ENCODE measurements at regions not wholly inside any gene's neighbourhood (a gene's known extent, or its start where the extent isn't known, plus 50 kb on each side); places are given as distances from the start of the nearest gene placed in this dataset.

- DNase-seq = no peak
These were observed 53.9 kb upstream of the GALNTL6 start for GRCh38 chr4:171759274-171759673.

- DNase-seq = no peak
These were observed 61.7 kb upstream of the GALNTL6 start for GRCh38 chr4:171751538-171751937.

- no peak for DNase-seq
These were observed 66.8 kb upstream of the GALNTL6 start for GRCh38 chr4:171746418-171746817.

DNA sequence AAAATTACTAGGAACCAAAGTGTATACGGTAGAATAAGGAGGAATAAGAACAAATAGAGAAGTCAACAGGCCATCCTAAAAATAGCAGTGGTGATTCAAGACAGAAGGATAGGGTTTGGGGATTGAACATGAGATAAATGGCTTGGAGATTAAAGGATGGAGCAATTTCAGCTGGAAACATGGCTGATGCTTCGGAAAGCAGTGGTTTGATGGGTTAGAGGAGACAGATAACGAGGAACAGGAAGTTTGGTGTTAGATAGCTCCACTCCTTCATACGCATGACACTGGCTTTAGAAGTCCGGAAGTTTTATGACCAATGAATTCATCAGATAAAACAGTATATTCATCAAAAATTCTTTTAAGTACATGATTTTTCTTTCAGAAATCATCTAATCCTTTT, 70.8 kb upstream of the GALNTL6 start:
- DNase-seq = no peak

- DNase-seq = no peak
These were observed 86.0 kb upstream of the GALNTL6 start for GRCh38 chr4:171727185-171727584.

GRCh38 chr4:171721937-171722336, 91.3 kb upstream of the GALNTL6 start:
- DNase-seq = no peak

DNA sequence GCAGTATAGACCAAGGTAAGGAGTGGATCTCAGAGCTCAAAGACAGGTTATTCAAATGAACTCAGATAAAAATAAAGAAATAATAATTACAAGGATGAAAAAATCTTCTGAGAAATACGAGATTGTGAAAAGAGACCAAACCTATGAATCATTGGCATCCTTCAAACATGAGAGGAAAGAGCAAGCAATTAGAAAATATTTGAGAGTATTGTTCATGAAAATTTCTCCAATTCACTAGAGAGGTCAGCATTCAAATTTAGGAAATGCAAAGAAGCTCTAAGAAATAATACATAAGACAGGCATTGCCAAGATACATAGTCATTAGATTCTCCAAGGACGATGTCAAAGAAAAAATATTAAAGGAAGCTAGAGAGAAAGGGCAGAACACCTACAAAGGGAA, 93.5 kb upstream of the GALNTL6 start:
- DNase-seq = no peak

GRCh38 chr4:171718665-171719064, 94.5 kb upstream of the GALNTL6 start:
- no peak for DNase-seq

DNA sequence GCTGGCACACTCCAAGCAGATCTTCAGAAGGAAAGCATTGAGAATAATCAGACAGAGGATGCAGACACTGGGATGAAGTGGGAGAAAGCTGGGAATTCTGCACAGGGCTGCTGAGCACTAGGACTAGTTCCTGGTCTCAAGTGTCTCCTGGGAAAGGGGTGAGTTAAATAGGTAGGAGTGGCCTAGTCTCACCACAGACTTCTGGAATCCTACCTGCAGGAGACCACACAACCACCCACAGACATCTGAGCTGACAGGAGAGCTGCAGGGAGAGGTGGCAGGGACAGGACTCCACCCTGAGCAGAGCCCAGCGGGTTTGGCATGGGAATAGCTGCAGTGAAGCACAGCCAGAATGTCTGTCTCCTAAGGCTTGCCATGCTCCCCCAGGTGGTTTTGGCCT, 95.1 kb upstream of the GALNTL6 start:
- DNase-seq = no peak

- DNase-seq = no peak
These were observed 95.9 kb upstream of the GALNTL6 start for GRCh38 chr4:171717231-171717741.

GRCh38 chr4:171715973-171716372, 97.2 kb upstream of the GALNTL6 start:
- DNase-seq = no peak

DNA sequence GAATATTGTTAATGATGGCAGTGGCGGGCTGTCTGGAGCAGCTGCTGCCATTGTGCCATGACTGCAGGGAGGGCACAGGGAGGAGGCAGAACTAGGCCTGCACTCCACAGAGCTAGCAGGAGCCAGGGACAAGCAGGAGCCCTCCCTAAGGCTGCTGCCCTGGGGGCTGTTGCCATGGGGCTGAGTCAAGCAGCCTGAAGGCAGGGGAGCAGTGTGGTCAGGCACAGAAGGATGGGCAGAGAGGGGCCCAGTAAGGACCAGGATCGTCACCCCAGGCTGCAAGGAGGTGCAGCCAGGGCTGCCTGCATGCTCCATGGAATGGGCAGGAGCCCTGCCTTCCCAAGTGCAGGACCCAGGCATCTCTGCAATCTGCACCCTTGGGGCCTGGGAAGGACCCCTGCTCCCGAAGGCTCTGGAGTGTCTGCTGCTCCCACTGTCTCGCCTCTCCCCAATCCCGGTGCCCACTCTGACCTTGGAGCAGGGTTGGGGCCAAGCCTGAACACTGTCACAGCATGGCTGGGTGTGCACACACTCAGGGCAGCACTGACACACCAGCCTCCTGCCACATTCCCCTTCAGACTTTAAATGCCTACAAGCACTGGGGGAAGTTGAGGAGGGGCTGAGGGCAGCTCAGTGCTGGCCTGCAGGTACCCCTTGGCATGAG, 98.3 kb upstream of the GALNTL6 start:
- DNase-seq = no peak

DNA sequence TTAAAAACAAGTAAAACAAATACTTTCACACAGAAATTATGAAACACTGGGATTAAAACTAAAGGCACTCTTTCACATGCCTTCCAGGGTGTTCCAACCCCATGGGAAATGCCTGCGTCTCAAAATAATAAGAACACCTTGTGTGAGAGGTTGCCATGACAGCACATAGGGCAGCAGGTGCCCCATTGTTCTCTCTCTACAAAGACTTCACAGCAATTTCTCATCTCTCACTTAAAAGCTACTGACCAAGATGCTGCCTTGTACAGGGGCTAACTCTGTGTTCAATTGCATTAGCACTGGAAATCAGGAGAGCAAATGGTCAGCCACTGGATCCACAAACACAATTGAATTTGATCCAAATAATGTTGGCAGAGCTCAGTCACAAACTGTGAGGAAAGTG, 102.5 kb upstream of the GALNTL6 start:
- no peak for DNase-seq

GRCh38 chr4:171676555-171677215, 136.5 kb upstream of the GALNTL6 start:
- DNase-seq = no peak

GRCh38 chr4:171674781-171675180, 138.4 kb upstream of the GALNTL6 start:
- DNase-seq = no peak

DNA sequence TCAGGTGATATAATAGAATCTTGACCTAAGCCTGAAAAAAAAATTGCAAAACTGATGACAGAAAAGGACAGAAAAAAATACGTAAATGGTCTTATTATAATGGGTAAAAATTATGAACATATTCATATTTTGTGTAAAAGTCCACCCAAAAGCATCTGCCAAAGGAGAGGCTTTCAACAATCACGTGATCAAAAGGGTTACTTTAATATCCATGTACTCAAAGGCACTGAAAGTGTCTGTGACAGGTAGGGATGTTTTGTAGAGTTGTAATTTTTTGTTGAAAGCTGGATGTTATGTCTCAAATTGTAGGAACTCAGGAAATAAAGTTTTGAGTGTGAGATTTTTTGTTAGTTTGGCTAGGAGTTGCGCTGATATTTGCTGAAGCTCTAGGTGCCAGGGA, 144.8 kb upstream of the GALNTL6 start:
- no peak for DNase-seq

GRCh38 chr4:171667906-171668305, 145.3 kb upstream of the GALNTL6 start:
- no peak for DNase-seq

DNA sequence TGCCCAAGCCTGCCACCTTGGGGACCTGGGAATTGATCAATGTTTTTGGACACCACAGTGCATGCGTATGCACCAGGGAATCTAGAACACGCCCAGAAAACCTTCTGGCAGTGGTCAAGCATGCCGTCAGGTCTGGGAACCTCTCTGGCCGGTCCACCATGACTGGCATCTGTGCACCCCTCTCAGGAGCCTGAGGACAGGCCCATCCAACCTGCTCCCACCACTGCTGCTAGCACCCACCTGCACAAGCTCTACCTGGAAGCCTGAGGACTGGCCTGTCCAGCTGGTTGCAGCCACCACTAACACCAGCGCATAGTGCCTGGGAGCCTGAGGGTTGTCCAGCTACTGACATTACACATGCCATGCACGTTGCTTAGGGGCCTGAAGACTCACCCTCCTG, 162.1 kb upstream of the GALNTL6 start:
- no peak for DNase-seq

- no peak for DNase-seq
These were observed 162.7 kb upstream of the GALNTL6 start for GRCh38 chr4:171650543-171650942.

GRCh38 chr4:171648926-171649325, 164.3 kb upstream of the GALNTL6 start:
- DNase-seq = no peak

DNA sequence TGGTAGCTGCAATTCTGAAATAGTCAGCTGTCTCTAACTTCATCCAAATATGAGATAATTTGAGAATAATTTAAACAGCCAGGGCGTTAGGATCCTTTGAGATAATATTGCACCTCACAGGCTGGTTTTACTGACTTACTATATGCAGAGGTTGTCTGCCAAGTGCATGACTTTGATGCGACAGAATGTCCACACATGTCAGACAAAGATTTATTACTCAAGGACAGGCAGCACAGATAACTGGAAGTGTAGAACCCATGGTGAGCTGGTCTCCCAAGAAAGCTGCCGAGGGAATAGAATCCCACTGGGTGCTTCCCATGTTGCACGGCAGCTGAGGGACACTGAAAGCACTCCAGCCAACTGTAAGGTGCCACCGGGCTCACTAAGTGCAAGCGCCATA, 166.2 kb upstream of the GALNTL6 start:
- no peak for DNase-seq

DNA sequence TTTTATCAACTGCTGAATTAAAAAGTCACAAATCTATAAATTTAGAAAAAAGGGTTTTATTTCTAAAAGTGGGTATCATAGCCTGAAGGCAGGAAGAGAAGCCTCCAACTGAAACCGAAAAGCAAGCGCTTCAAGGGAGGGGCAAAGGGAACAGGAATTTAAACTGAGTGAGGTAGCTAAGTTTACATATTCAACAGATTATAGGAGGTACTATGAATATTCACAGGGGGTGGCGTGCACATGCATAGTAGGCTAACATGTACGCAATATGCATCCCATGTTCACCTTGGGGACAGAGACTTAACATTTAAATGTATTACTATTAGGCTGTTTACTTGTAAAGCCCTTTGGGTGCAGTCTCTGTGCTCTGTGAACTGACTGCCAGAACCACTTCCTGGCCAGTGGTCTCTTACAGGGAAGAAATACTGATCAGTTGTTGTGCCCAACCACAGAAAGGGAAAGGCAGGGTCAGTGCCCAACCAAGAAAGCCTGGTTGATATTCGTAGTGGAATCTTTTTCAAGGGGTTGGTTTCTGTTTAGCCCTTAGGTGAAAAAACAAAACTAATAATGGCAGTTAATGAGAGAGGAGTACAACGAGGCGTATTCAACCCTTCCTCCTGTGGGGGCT, 168.7 kb upstream of the GALNTL6 start:
- no peak for DNase-seq

DNA sequence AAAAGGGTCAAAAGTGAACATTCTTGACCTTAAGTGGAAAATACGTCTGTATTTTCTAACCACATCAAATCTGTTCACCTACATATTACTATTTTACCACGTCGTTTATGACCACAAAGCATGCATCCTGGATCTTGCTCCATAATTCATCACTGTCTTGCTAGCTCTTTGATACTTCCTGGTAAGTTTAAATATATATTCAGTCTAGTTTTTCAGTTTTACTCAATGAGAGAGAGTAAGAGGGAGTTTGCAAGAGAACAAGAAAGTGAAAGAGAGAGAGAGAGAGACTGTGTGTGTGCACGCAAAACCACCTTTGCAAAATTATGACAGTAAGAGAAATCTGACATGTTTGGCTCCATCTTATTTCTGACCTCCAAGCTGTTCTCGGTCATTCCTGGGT, 173.7 kb upstream of the GALNTL6 start:
- DNase-seq = no peak

DNA sequence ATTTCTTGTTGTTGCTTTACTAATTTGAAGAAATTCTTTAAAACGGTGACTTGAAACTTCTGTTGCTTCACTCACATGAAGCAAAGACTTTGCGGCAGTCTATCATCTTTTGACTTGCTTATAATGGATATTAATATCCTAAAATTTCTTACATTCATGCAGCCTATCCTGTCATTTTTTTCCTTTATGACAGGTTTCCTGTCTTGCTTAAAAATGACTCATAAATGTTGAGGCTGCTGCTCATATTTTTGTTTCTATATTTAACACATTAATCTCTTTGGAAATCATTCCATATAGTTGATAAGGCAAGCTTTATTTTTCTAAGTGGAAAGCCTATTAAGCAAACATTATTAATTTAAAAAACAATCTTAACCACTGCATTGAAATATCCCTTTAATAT, 176.6 kb upstream of the GALNTL6 start:
- DNase-seq = no peak

All from NCI-H1092 (cell line).